ENCODE measurements at regions not wholly inside any gene's neighbourhood (a gene's known extent, or its start where the extent isn't known, plus 50 kb on each side); places are given as distances from the start of the nearest gene placed in this dataset.

GRCh38 chr22:27022896-27023361 lies 365.5 kb downstream of the MIAT start:
- Histone ChIP-seq H4K20me1 (ENCODE audit: control insufficient read depth, insufficient read depth, low read length, poor library complexity, severe bottlenecking) (no peaks in the 10 kb centered on the region), H2AFZ (ENCODE audit: insufficient read depth, low read depth, low read length, poor library complexity, severe bottlenecking) (no peak overlapping the region), H3K4me3 (ENCODE audit: control extremely low read depth in 1 of 5, extremely low read depth in 1 of 5, insufficient read depth in 1 of 5, low read depth in 2 of 5, low read length in 4 of 5) (no peak overlapping the region), H3K27ac (ENCODE audit: low read length in 2 of 2) (no peak overlapping the region), H3K9ac (ENCODE audit: low read length) (no peak overlapping the region), H3K79me2 (ENCODE audit: control insufficient read depth, insufficient read depth, low read length) (no peaks in the 10 kb centered on the region), H3K4me2 (replicated peaks; ENCODE audit: low read depth, low read length, poor library complexity, severe bottlenecking) (no peak overlapping the region), H3K4me1 (ENCODE audit: control insufficient read depth in 2 of 2, insufficient read depth in 2 of 2, low read length in 2 of 2) (no peaks in the 10 kb centered on the region), H3K36me3 (replicated peaks in 1 of 2; ENCODE audit: control extremely low read depth in 1 of 2, control insufficient read depth in 1 of 2, extremely low read depth in 1 of 2, insufficient read depth in 2 of 2, low read length in 1 of 2) (no peaks in the 10 kb centered on the region), H3K9me3 (ENCODE audit: control extremely low read depth in 1 of 3, control insufficient read depth in 2 of 3, insufficient read depth in 1 of 3, low read length in 2 of 3) (no peaks in the 10 kb centered on the region), H3K27me3 (replicated peaks in 1 of 4; ENCODE audit: control extremely low read depth in 1 of 4, control insufficient read depth in 3 of 4, insufficient read depth in 4 of 4, low read length in 3 of 4) (peaks cover 0 to 4% (median 0%) of the 10 kb centered on the region in 4 experiments)
- TF ChIP-seq EZH2 (IDR thresholded peaks at IDR 0.05; ENCODE audit: borderline replicate concordance, insufficient read depth, low read depth, low read length, poor library complexity, severe bottlenecking): no peak
- no peak for TF ChIP-seq CTCF (IDR thresholded peaks at IDR 0.05)
- no peaks in the 10 kb centered on the region for H3K9me3 Mint-ChIP-seq (ENCODE audit: insufficient read depth)
- no peak overlapping the region for H3K4me3 Mint-ChIP-seq
- WGBS (ENCODE audit: insufficient coverage): 36% methylated on average over 14 of the region's 17 CpGs
- H3K4me1 Mint-ChIP-seq: no peaks in the 10 kb centered on the region
- H3K27me3 Mint-ChIP-seq: peaks cover 39% of the 10 kb centered on the region
- ChIA-PET CTCF (interaction anchor here (0.7 kb wide), 1 partner anchor 272 kb away, joined by 4 read pairs; no protein-coding TSS in a partner anchor), POLR2A (no interaction called here)
- H3K27ac Mint-ChIP-seq: no peak overlapping the region
- intact Hi-C loops (cut with micrococcal nuclease): no loop called here
- no peak for DNase-seq
- ATAC-seq (ENCODE audit: low read depth): no peak

GRCh38 chr22:27023591-27023990 lies 366.2 kb downstream of the MIAT start:
- DNase-seq (no peak), ATAC-seq (ENCODE audit: low read depth) (no peak)
- Histone ChIP-seq H3K4me1 (ENCODE audit: control insufficient read depth in 2 of 2, insufficient read depth in 2 of 2, low read length in 2 of 2) (no peaks in the 10 kb centered on the region), H4K20me1 (ENCODE audit: control insufficient read depth, insufficient read depth, low read length, poor library complexity, severe bottlenecking) (no peaks in the 10 kb centered on the region), H3K9me3 (ENCODE audit: control extremely low read depth in 1 of 3, control insufficient read depth in 2 of 3, insufficient read depth in 1 of 3, low read length in 2 of 3) (no peaks in the 10 kb centered on the region), H3K9ac (ENCODE audit: low read length) (no peak overlapping the region), H3K79me2 (ENCODE audit: control insufficient read depth, insufficient read depth, low read length) (no peaks in the 10 kb centered on the region), H3K4me2 (replicated peaks; ENCODE audit: low read depth, low read length, poor library complexity, severe bottlenecking) (no peak overlapping the region), H3K27me3 (replicated peaks in 1 of 4; ENCODE audit: control extremely low read depth in 1 of 4, control insufficient read depth in 3 of 4, insufficient read depth in 4 of 4, low read length in 3 of 4) (peaks cover 0 to 4% (median 0%) of the 10 kb centered on the region in 4 experiments), H3K27ac (ENCODE audit: low read length in 2 of 2) (no peak overlapping the region), H2AFZ (ENCODE audit: insufficient read depth, low read depth, low read length, poor library complexity, severe bottlenecking) (no peak overlapping the region), H3K4me3 (ENCODE audit: control extremely low read depth in 1 of 5, extremely low read depth in 1 of 5, insufficient read depth in 1 of 5, low read depth in 2 of 5, low read length in 4 of 5) (no peak overlapping the region), H3K36me3 (replicated peaks in 1 of 2; ENCODE audit: control extremely low read depth in 1 of 2, control insufficient read depth in 1 of 2, extremely low read depth in 1 of 2, insufficient read depth in 2 of 2, low read length in 1 of 2) (no peaks in the 10 kb centered on the region)
- intact Hi-C loops (cut with micrococcal nuclease): no loop called here
- POLR2A ChIA-PET: no interaction called here
- TF ChIP-seq EZH2 (IDR thresholded peaks at IDR 0.05; ENCODE audit: borderline replicate concordance, insufficient read depth, low read depth, low read length, poor library complexity, severe bottlenecking) (no peak), CTCF (IDR thresholded peaks at IDR 0.05) (no peak)
- no peak overlapping the region for H3K27ac Mint-ChIP-seq
- CTCF ChIA-PET: interaction anchor here (0.7 kb wide), 1 partner anchor 271 kb away, joined by 4 read pairs; no protein-coding TSS in a partner anchor
- no peak overlapping the region for H3K4me3 Mint-ChIP-seq
- 0% methylated on average over 1 of the region's 1 CpG for WGBS (ENCODE audit: insufficient coverage)
- H3K4me1 Mint-ChIP-seq: no peaks in the 10 kb centered on the region
- peaks cover 34% of the 10 kb centered on the region for H3K27me3 Mint-ChIP-seq
- H3K9me3 Mint-ChIP-seq (ENCODE audit: insufficient read depth): no peaks in the 10 kb centered on the region
